DOHH2 (cell line): ENCODE measurements at regions not wholly inside any gene's neighbourhood (a gene's known extent, or its start where the extent isn't known, plus 50 kb on each side); places are given as distances from the start of the nearest gene placed in this dataset.
"Not testable (repeated sequence)": the region's sequence is repeated elsewhere in the genome, so short reads cannot be mapped to it uniquely, and the experiment has no call there.

Source experiments
- H3F3A ChIP-seq: fragments of 200-600 bp; sonication (generic), shearing (Covaris generic); 2 replicates; pipeline ENCODE4 v1.6.0; 2016; ENCODE audit warnings: antibody characterized with exemption, mild to moderate bottlenecking; ENCODE audit not compliant: control insufficient read depth, insufficient read depth
- H3K27ac ChIP-seq: fragments of 200-600 bp; sonication (generic); 2 replicates; pipeline ENCODE4 v1.5.1; 2014; ENCODE audit warnings: low read depth, mild to moderate bottlenecking, low read length, moderate library complexity
- H3K27me3 ChIP-seq: fragments of 200-600 bp; sonication (generic); 2 replicates; pipeline ENCODE4 v1.6.1; 2014; ENCODE audit warnings: mild to moderate bottlenecking, low read length, mixed read lengths; ENCODE audit not compliant: control insufficient read depth
- H3K36me3 ChIP-seq: fragments of 200-600 bp; sonication (generic); 2 replicates; pipeline ENCODE4 v1.6.1; 2014; ENCODE audit warnings: mild to moderate bottlenecking, low read length, moderate library complexity, mixed read lengths; ENCODE audit not compliant: control insufficient read depth
- H3K4me1 ChIP-seq: fragments of 200-600 bp; sonication (generic); 2 replicates; pipeline ENCODE4 v1.6.1; 2014; ENCODE audit warnings: mild to moderate bottlenecking, low read length, mixed read lengths; ENCODE audit not compliant: control insufficient read depth
- H3K4me2 ChIP-seq: fragments of 200-600 bp; sonication (generic); 2 replicates; pipeline ENCODE4 v1.6.0; 2014; ENCODE audit warnings: mild to moderate bottlenecking, low read length, moderate library complexity
- H3K4me3 ChIP-seq: fragments of 200-600 bp; sonication (generic); 2 replicates; pipeline ENCODE4 v1.5.1; 2014; ENCODE audit warnings: mild to moderate bottlenecking, low read length, mixed read lengths
- H3K79me2 ChIP-seq: fragments of 200-600 bp; sonication (generic); 2 replicates; pipeline ENCODE4 v1.6.1; 2014; ENCODE audit warnings: mild to moderate bottlenecking, low read length, mixed read lengths; ENCODE audit not compliant: control insufficient read depth
- H3K9me2 ChIP-seq: fragments of 200-600 bp; sonication (generic); replicated peaks from 2 replicates; pipeline ENCODE4 v1.6.1; 2014; ENCODE audit warnings: mild to moderate bottlenecking, low read length, mixed read lengths; ENCODE audit not compliant: control insufficient read depth
- H3K9me3 ChIP-seq: fragments of 200-600 bp; sonication (generic); 2 replicates; pipeline ENCODE4 v1.6.1; 2014; ENCODE audit warnings: antibody characterized with exemption, low read length, mixed read lengths; ENCODE audit not compliant: control insufficient read depth, insufficient read depth
- H4K20me1 ChIP-seq: fragments of 200-600 bp; sonication (generic); 2 replicates; pipeline ENCODE4 v1.6.0; 2014; ENCODE audit warnings: low read depth, mild to moderate bottlenecking, antibody characterized with exemption, low read length, moderate library complexity; ENCODE audit not compliant: control insufficient read depth, insufficient read depth

DNA sequence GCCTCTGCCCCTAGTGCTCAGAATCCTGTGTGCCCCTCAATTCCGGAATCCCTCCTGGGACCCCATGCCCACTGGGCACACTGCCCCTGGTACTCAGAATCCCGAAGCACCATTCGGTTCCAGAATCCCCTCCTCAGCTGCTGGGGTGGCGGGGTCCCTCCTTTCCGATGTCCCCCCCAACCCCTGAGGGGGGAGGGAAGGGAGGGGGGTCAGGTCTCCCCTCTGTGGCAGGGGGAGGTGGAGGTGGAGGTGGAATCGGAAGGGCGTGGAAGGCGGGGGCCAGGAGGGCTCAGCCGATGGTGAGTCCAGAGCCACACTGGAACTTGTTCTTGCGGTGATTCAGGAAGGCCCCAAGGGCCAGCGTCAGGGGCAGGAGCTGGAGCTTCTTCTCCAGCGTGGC is 164.3 kb downstream of the POTEM start:
- H3K4me3 ChIP-seq, H4K20me1 ChIP-seq, H3F3A ChIP-seq, H3K27ac ChIP-seq, H3K79me2 ChIP-seq, H3K36me3 ChIP-seq, H3K9me3 ChIP-seq, H3K4me1 ChIP-seq, H3K27me3 ChIP-seq, H3K4me2 ChIP-seq, H3K9me2 ChIP-seq: not testable (repeated sequence)

DNA sequence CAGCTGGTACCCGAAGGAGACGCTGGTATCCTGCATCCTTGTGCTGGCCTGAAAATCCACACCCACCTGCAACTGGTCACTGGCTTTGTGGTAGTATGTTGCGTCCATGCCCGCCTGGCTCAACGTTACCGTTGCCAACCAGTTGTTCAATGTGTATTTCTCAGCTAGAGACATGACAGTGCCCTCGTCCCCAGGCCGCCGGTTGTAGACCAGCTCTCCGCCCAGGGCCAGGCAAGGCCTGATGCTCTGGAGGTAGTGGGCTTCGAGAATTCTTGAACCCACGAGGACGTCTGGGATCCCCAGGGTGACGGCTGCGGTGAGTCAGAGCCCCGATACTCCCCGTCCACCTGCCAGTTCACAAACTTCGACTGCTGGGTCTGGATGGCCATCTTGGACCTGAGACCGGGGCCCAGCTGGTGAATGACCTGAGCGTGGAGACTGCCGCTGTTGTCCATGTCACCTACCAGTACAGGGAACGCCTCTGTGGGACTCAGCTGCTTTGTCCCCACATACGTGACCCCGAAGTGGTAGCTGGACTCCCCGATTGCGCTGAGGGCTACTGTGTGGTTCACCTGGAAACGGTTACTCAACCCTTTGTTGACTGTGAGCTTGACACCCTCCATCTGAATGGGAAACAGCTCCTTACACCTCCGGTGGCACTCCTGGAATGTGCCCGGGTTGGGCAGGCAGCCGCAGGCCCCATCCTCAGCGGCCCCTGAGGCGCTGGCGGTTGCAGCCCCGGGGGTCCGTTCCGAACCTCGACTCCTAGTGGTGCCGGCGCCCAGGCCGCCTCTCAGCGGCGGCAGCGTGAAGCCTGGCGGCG is 165.0 kb downstream of the POTEM start:
- not testable (repeated sequence) for H3K36me3 ChIP-seq, H3K4me2 ChIP-seq, H3K9me3 ChIP-seq, H3K27ac ChIP-seq, H3K4me3 ChIP-seq, H3K27me3 ChIP-seq, H4K20me1 ChIP-seq, H3K79me2 ChIP-seq, H3K9me2 ChIP-seq, H3F3A ChIP-seq, H3K4me1 ChIP-seq

DNA sequence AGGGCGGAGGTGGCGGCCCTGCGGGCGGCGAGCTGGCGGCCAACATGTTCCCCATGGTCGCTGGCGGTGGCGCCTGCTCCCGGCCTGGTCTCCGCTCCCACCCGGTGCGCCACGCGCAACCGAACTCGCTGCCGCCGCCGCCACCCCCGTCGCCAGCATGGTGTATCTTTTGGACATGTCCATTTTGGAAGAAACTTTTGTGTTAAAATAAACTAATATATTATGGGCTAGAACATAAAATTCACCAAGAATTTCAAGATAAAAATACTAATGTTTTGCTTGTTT is 165.5 kb downstream of the POTEM start:
- H3K79me2 ChIP-seq, H3K36me3 ChIP-seq, H4K20me1 ChIP-seq, H3K9me3 ChIP-seq, H3F3A ChIP-seq, H3K4me2 ChIP-seq, H3K27ac ChIP-seq, H3K4me1 ChIP-seq, H3K27me3 ChIP-seq, H3K9me2 ChIP-seq, H3K4me3 ChIP-seq: not testable (repeated sequence)

DNA sequence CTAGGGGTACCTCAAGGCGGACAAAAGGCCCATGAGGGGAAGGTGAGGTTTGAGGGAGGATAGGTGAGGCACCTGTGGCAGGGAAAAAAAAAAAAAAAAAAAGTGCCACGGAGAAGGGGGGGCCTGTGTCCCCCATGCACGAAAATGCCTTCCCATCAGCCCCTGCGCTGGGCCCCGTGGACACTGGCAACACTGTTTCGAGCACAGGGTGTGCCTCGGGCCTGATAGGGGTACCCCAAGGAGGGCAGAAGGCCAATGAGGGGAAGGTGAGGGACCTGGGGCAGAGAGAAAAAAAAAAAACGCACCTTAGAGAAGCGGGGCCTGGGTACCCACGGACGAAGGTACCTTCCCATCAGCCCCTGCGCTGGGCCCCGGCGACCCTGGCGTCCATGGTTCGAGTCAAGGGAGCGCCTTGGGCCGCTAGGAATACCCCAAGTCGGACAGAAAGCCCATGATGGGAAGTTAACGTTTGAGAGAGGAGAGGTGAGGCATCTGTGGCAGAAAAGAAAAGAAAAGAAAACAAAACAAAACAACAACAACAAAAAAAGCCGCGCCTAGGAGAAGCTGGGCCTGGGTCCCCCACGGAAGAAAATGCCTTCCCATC is 190.0 kb downstream of the POTEM start:
- not testable (repeated sequence) for H4K20me1 ChIP-seq, H3K4me2 ChIP-seq, H3K4me3 ChIP-seq, H3K27ac ChIP-seq, H3K4me1 ChIP-seq, H3K79me2 ChIP-seq, H3K9me3 ChIP-seq, H3K9me2 ChIP-seq, H3F3A ChIP-seq, H3K36me3 ChIP-seq, H3K27me3 ChIP-seq

DNA sequence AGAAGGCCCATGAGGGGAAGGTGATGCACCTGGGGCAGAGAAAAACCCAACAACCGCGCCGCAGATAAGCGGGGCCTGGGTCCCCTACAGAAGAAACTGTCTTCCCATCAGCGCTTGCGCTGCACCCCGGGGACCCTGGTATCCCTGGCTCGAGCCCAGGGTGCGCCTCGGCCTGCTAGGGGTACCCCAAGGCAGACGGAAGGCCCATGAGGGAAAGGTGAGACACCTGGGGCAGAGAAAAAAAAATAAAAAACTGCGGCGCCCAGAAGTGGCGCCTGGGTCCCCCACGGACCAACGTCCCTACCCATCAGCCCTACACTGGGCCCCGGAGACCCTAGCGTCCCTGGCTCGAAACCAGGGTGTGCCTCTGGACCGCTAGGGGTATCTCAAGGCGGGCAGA is 190.8 kb downstream of the POTEM start:
- not testable (repeated sequence) for H3K27ac ChIP-seq, H3K4me2 ChIP-seq, H3K9me3 ChIP-seq, H3K4me1 ChIP-seq, H3K36me3 ChIP-seq, H4K20me1 ChIP-seq, H3K27me3 ChIP-seq, H3K9me2 ChIP-seq, H3F3A ChIP-seq, H3K4me3 ChIP-seq, H3K79me2 ChIP-seq

DNA sequence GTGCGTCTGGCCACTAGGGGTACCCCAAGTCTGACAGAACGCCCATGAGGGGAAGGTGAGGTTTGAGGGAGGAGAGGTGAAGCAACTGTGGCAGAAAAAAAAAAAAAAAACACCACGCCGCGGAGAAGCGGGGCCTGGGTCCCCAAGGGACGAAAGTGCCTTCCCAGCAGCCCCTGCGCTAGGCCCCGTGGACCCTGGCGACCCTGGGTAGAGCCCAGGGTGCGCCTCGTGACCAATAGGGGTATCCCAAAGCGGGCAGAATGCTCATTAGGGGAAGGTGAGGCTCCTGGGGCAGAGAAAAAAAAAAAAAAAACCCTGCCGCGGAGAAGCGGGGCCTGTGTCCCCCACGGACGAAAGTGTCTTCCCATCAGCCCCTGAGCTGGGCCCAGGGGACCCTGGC is 191.4 kb downstream of the POTEM start:
- H3K4me3 ChIP-seq, H3K4me2 ChIP-seq, H3K27ac ChIP-seq, H3K36me3 ChIP-seq, H3K9me3 ChIP-seq, H3K27me3 ChIP-seq, H3K4me1 ChIP-seq, H3K9me2 ChIP-seq, H3F3A ChIP-seq, H4K20me1 ChIP-seq, H3K79me2 ChIP-seq: not testable (repeated sequence)

DNA sequence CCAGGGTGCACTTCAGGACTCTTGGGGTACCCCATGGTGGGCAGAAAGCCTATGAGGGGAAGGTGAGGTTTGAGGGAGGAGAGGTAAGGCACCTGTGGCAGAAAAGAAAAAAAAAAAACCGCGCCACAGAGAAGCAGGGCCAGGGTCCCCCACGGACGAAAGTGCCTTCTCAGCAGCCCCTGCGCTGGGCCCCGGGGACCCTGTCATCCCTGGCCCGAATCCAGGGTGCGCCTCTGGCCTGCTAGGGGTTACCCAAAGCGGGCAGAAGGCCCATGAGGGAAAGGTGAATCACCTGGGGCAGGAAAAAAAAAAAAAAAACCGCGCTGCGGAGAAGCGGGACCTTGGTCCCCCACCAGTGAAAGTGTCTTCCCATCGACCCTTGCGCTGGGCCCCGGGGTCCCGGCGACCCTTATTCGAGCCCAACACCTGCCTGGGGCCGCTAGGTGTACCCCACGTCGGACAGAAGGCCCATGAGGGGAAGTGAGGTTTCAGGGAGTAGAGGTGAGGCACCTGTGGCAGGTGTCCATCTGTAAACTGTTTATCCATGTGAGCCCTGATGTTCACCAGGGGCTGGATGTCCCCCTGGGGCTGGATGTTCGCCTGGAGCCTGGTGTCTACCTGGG is 191.9 kb downstream of the POTEM start:
- not testable (repeated sequence) for H3F3A ChIP-seq, H3K4me2 ChIP-seq, H3K4me1 ChIP-seq, H3K36me3 ChIP-seq, H3K9me3 ChIP-seq, H3K27ac ChIP-seq, H3K9me2 ChIP-seq, H3K27me3 ChIP-seq, H4K20me1 ChIP-seq, H3K79me2 ChIP-seq, H3K4me3 ChIP-seq

DNA sequence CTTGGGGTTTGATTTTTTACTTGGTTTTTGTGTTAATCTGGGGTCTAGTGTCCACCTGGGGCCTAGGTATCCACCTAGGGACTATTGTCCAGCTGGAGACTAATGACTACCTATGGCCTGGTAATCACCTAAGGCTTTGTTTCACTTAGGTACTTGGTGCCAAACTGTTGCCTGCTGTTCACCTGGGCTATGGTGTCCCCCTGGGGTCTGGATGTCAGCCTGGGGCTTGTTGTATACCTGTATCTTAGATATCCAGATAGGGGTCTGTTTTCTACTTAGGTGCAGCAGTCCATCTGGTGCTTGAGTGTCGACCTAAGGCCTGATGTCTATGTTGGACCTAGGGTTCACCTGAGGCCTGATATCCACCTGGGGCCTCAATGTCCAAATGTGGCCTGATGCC is 193.1 kb downstream of the POTEM start:
- not testable (repeated sequence) for H3K9me2 ChIP-seq, H3K27me3 ChIP-seq, H3K9me3 ChIP-seq, H3F3A ChIP-seq, H3K4me1 ChIP-seq, H4K20me1 ChIP-seq, H3K4me2 ChIP-seq, H3K4me3 ChIP-seq, H3K27ac ChIP-seq, H3K36me3 ChIP-seq, H3K79me2 ChIP-seq
